Adrenal gland (tissue), 5 donors: ENCODE measurements at regions not wholly inside any gene's neighbourhood (a gene's known extent, or its start where the extent isn't known, plus 50 kb on each side); places are given as distances from the start of the nearest gene placed in this dataset.

ENCODE experiments used
- POLR2A ChIP-seq, 2 donors: fragments of 450-650 bp; IDR thresholded peaks; one replicate each; pipeline ENCODE4 v1.6.1; 2017; ENCODE audit warnings: antibody characterized with exemption in 2 of 2, mild to moderate bottlenecking in 2 of 2, moderate library complexity in 1 of 2
- TF ChIP-seq, protein P1 (sequence below), 6 experiments: fragments of 450-650 bp in 4 of 6; fragments of 200-600 bp in 2 of 6; sonication (generic) in 1 of 6; IDR thresholded peaks; 1 replicate in 5 of 6; 2 replicates in 1 of 6; pipeline versions ENCODE4 v1.5.1 to v1.8.0; 2016 to 2021; ENCODE audit warnings: antibody characterized with exemption in 6 of 6, mild to moderate bottlenecking in 2 of 6, moderate library complexity in 1 of 6
- donor health status: DM: no; HTN: no; CAD: no.

DNA sequence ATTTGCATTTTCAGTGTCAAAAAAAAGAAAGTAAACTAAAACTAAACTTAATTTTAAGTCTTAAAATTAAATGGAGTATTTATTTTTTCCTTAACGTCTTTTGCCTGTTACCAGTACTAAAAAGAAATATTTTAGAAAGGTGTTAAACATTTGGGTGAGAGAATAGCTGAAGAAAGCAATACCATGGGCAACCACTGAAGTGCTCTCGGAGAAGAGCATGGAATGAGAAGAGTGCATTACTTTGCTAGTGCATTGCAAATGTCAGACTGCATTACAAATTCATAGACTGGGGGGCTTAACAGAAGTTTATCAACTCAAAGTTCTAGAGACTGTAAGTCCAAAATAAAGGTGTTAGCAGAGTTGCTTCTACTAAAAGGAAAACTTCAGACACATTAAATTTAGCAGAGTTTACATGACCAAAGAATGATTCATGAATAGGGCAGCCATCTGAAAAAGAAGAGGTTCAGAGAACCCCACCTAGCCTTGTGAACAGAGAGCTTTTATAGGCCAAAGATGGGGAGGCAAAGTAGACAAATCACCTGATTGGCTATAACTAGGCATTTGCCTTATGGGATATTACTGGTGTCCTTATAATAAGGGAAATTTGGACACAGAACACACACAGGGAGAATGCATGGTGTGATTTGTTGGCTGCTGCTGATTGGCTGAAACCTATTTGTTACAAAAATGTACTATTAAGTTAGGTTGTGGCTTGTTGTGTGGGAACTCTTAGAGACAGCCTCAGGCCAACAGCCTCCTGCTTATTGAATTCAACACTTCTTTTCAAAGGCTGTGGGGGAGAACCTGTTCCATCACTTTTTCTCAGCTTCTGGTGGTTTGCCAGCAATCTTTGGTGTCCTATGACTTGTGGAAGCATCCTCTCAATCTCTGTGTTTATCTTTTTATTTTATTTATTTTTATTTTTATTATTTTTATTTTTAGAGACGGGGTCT, 106.7 kb upstream of the RREB1 start:
- no peak for TF ChIP-seq POLR2A (IDR thresholded peaks at IDR 0.05)
- TF ChIP-seq, protein P1, sequence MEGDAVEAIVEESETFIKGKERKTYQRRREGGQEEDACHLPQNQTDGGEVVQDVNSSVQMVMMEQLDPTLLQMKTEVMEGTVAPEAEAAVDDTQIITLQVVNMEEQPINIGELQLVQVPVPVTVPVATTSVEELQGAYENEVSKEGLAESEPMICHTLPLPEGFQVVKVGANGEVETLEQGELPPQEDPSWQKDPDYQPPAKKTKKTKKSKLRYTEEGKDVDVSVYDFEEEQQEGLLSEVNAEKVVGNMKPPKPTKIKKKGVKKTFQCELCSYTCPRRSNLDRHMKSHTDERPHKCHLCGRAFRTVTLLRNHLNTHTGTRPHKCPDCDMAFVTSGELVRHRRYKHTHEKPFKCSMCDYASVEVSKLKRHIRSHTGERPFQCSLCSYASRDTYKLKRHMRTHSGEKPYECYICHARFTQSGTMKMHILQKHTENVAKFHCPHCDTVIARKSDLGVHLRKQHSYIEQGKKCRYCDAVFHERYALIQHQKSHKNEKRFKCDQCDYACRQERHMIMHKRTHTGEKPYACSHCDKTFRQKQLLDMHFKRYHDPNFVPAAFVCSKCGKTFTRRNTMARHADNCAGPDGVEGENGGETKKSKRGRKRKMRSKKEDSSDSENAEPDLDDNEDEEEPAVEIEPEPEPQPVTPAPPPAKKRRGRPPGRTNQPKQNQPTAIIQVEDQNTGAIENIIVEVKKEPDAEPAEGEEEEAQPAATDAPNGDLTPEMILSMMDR (IDR thresholded peaks at IDR 0.05) = no peak
